ENCODE measurements at regions not wholly inside any gene's neighbourhood (a gene's known extent, or its start where the extent isn't known, plus 50 kb on each side); places are given as distances from the start of the nearest gene placed in this dataset.
"Not testable (repeated sequence)": the region's sequence is repeated elsewhere in the genome, so short reads cannot be mapped to it uniquely, and the experiment has no call there.

DNA sequence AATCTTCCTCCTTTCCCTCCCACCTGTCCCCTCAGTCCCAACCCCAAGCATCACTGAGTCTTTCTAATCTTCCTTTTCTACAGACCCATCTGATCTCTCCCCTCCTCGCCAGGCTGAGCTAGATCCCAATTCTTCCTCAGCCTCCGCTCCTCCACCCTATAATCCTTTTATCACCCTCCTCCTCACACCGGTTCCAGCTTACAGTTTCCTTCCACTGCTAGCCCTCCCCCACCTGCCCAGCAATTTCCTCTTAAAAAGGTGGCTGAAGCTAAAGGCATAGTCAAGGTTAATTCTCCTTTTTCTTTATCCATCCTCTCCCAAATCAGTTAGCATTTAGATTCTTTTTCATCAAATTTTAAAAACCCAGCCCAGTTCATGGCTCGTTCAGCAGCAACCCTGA, 470.6 kb upstream of the NUDT12 start:
- TF ChIP-seq, protein P1, sequence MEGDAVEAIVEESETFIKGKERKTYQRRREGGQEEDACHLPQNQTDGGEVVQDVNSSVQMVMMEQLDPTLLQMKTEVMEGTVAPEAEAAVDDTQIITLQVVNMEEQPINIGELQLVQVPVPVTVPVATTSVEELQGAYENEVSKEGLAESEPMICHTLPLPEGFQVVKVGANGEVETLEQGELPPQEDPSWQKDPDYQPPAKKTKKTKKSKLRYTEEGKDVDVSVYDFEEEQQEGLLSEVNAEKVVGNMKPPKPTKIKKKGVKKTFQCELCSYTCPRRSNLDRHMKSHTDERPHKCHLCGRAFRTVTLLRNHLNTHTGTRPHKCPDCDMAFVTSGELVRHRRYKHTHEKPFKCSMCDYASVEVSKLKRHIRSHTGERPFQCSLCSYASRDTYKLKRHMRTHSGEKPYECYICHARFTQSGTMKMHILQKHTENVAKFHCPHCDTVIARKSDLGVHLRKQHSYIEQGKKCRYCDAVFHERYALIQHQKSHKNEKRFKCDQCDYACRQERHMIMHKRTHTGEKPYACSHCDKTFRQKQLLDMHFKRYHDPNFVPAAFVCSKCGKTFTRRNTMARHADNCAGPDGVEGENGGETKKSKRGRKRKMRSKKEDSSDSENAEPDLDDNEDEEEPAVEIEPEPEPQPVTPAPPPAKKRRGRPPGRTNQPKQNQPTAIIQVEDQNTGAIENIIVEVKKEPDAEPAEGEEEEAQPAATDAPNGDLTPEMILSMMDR (IDR thresholded peaks at IDR 0.05 in 2 of 3, conservative IDR thresholded peaks at IDR 0.05 in 1 of 3; ENCODE audit: borderline replicate concordance in 1 of 3, insufficient read depth in 1 of 3, low read depth in 2 of 3, low read length in 2 of 3) = not testable (repeated sequence)
- TF ChIP-seq SIN3A (IDR thresholded peaks at IDR 0.05; ENCODE audit: low read depth) = not testable (repeated sequence)

All from HCT116 (cell line).